ENCODE measurements at regions not wholly inside any gene's neighbourhood (a gene's known extent, or its start where the extent isn't known, plus 50 kb on each side); places are given as distances from the start of the nearest gene placed in this dataset.

GRCh38 chr16:79911660-79912059, 311.1 kb upstream of the MAF start:
- no TSS peak for BruUV-seq (replicated peaks)
- Histone ChIP-seq H2AFZ (no peak overlapping the region), H3K4me1 (replicated peaks; ENCODE audit: insufficient read depth) (no peaks in the 10 kb centered on the region), H3K79me2 (ENCODE audit: low read depth) (no peaks in the 10 kb centered on the region), H3K4me2 (no peak overlapping the region), H4K20me1 (ENCODE audit: insufficient read depth) (no peaks in the 10 kb centered on the region), H3K27me3 (ENCODE audit: insufficient read depth, low read depth) (peaks cover 36% of the 10 kb centered on the region; the same call in 1 of the 2 replicates), H3F3A (ENCODE audit: insufficient read depth, low read depth) (no peaks in the 10 kb centered on the region), H3K9me2 (ENCODE audit: insufficient read depth) (no peaks in the 10 kb centered on the region), H3K9me3 (ENCODE audit: insufficient read depth, low read depth) (no peaks in the 10 kb centered on the region), H3K36me3 (ENCODE audit: low read depth) (no peaks in the 10 kb centered on the region), H3K4me3 (no peak overlapping the region), H3K27ac (no peak overlapping the region)
- ChIA-PET CTCF (no interaction called here), POLR2A (ENCODE audit: unreplicated experiment) (no interaction called here)
- intact Hi-C loops (cut with micrococcal nuclease; ENCODE audit: unreplicated experiment), result no loop called here
- TF ChIP-seq EZH2 (IDR thresholded peaks at IDR 0.05; ENCODE audit: low read depth), result no peak
- TF ChIP-seq CTCF (conservative IDR thresholded peaks at IDR 0.05), result no peak
- DNase-seq, result no peak

- Histone ChIP-seq H2AFZ (no peak overlapping the region), H3K27me3 (ENCODE audit: insufficient read depth, low read depth) (peaks cover 25% of the 10 kb centered on the region; the same call in 1 of the 2 replicates), H3F3A (ENCODE audit: insufficient read depth, low read depth) (no peaks in the 10 kb centered on the region), H3K4me1 (replicated peaks; ENCODE audit: insufficient read depth) (no peaks in the 10 kb centered on the region), H3K9me3 (ENCODE audit: insufficient read depth, low read depth) (no peaks in the 10 kb centered on the region), H3K4me2 (no peak overlapping the region), H3K36me3 (ENCODE audit: low read depth) (no peaks in the 10 kb centered on the region), H3K9me2 (ENCODE audit: insufficient read depth) (no peaks in the 10 kb centered on the region), H3K27ac (no peak overlapping the region), H3K4me3 (no peak overlapping the region), H3K79me2 (ENCODE audit: low read depth) (no peaks in the 10 kb centered on the region), H4K20me1 (ENCODE audit: insufficient read depth) (no peaks in the 10 kb centered on the region)
- intact Hi-C loops (cut with micrococcal nuclease; ENCODE audit: unreplicated experiment), result no loop called here
- TF ChIP-seq CTCF (conservative IDR thresholded peaks at IDR 0.05) (no peak), EZH2 (IDR thresholded peaks at IDR 0.05; ENCODE audit: low read depth) (no peak)
- no TSS peak for BruUV-seq (replicated peaks)
- ChIA-PET CTCF (no interaction called here), POLR2A (ENCODE audit: unreplicated experiment) (no interaction called here)
- DNase-seq, result no peak
Observed at GRCh38 chr16:79909571-79909970, 309.0 kb upstream of the MAF start.

- Histone ChIP-seq H3K4me2 (no peak overlapping the region), H3K27me3 (ENCODE audit: insufficient read depth, low read depth) (no peaks in the 10 kb centered on the region; the same call in 1 of the 2 replicates), H3K27ac (no peak overlapping the region), H4K20me1 (ENCODE audit: insufficient read depth) (no peaks in the 10 kb centered on the region), H3K9me3 (ENCODE audit: insufficient read depth, low read depth) (no peaks in the 10 kb centered on the region), H3K36me3 (ENCODE audit: low read depth) (no peaks in the 10 kb centered on the region), H3K79me2 (ENCODE audit: low read depth) (no peaks in the 10 kb centered on the region), H3F3A (ENCODE audit: insufficient read depth, low read depth) (no peaks in the 10 kb centered on the region), H3K4me3 (no peak overlapping the region), H3K9me2 (ENCODE audit: insufficient read depth) (no peaks in the 10 kb centered on the region), H3K4me1 (replicated peaks; ENCODE audit: insufficient read depth) (no peaks in the 10 kb centered on the region), H2AFZ (no peak overlapping the region)
- POLR2A ChIA-PET (ENCODE audit: unreplicated experiment), result no interaction called here
- no peak for DNase-seq
- CTCF ChIA-PET, result no interaction called here
- intact Hi-C loops (cut with micrococcal nuclease; ENCODE audit: unreplicated experiment), result no loop called here
- BruUV-seq (replicated peaks), result no TSS peak
- TF ChIP-seq EZH2 (IDR thresholded peaks at IDR 0.05; ENCODE audit: low read depth) (no peak), CTCF (conservative IDR thresholded peaks at IDR 0.05) (no peak)
Observed at GRCh38 chr16:79903471-79903870, 302.9 kb upstream of the MAF start.

Measured in PC-9 (cell line).